ENCODE measurements at regions not wholly inside any gene's neighbourhood (a gene's known extent, or its start where the extent isn't known, plus 50 kb on each side); places are given as distances from the start of the nearest gene placed in this dataset.

DNA sequence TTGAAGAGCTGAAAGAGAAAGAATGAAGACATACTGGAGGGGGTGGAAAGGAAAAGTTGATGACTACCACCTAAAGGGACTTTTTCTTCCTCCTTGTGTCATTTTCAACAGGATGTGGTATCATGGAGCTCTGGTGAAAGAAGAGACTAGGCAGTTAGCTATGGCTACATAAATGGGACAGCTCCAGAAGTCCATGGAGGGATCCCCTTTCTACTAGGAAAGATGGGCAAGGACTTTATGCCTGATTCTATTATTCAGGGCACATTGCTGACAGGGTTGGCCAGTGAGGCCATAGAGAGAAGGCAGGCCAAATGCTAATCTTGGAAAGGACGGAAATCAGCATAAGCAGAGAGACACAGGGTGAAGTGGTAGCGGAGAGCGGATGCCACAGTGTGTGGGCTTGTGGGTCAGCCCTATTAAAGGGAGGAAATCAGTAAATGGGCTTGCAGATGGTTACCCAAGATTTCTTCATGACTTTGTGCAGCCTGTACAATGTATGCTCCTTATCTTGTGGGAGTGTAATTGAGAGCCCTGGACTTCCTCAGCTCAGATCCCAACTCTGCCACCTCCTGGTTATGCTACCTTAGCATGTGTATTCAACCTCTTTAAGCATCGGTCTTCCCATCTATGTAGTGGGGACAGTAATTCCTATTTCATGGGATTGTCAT lies 77.4 kb upstream of the TMEM170B start:
- TF ChIP-seq, protein P1, sequence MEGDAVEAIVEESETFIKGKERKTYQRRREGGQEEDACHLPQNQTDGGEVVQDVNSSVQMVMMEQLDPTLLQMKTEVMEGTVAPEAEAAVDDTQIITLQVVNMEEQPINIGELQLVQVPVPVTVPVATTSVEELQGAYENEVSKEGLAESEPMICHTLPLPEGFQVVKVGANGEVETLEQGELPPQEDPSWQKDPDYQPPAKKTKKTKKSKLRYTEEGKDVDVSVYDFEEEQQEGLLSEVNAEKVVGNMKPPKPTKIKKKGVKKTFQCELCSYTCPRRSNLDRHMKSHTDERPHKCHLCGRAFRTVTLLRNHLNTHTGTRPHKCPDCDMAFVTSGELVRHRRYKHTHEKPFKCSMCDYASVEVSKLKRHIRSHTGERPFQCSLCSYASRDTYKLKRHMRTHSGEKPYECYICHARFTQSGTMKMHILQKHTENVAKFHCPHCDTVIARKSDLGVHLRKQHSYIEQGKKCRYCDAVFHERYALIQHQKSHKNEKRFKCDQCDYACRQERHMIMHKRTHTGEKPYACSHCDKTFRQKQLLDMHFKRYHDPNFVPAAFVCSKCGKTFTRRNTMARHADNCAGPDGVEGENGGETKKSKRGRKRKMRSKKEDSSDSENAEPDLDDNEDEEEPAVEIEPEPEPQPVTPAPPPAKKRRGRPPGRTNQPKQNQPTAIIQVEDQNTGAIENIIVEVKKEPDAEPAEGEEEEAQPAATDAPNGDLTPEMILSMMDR (tag by site-specific recombination; IDR thresholded peaks at IDR 0.05): no peak
- TF ChIP-seq ZFP37 (tag by site-specific recombination; IDR thresholded peaks at IDR 0.05) (no peak), ZNF239 (tag by site-specific recombination; IDR thresholded peaks at IDR 0.05) (no peak), ZNF302 (tag by site-specific recombination; IDR thresholded peaks at IDR 0.05; ENCODE audit: low read depth) (no peak), ZNF426 (tag by site-specific recombination; IDR thresholded peaks at IDR 0.05) (no peak), ZNF585B (tag by site-specific recombination; IDR thresholded peaks at IDR 0.05) (no peak), ZNF510 (tag by site-specific recombination; IDR thresholded peaks at IDR 0.05; ENCODE audit: insufficient replicate concordance) (no peak), ZNF530 (tag by site-specific recombination; IDR thresholded peaks at IDR 0.05; ENCODE audit: low read depth) (no peak), ZNF138 (tag by site-specific recombination; IDR thresholded peaks at IDR 0.05; ENCODE audit: borderline replicate concordance) (no peak), ZFP3 (tag by site-specific recombination; IDR thresholded peaks at IDR 0.05; ENCODE audit: low read depth) (no peak), SETDB1 (IDR thresholded peaks at IDR 0.05; ENCODE audit: insufficient read length, low read length) (no peak), ZNF157 (tag by site-specific recombination; IDR thresholded peaks at IDR 0.05) (no peak)
- TF ChIP-seq, protein P2, sequence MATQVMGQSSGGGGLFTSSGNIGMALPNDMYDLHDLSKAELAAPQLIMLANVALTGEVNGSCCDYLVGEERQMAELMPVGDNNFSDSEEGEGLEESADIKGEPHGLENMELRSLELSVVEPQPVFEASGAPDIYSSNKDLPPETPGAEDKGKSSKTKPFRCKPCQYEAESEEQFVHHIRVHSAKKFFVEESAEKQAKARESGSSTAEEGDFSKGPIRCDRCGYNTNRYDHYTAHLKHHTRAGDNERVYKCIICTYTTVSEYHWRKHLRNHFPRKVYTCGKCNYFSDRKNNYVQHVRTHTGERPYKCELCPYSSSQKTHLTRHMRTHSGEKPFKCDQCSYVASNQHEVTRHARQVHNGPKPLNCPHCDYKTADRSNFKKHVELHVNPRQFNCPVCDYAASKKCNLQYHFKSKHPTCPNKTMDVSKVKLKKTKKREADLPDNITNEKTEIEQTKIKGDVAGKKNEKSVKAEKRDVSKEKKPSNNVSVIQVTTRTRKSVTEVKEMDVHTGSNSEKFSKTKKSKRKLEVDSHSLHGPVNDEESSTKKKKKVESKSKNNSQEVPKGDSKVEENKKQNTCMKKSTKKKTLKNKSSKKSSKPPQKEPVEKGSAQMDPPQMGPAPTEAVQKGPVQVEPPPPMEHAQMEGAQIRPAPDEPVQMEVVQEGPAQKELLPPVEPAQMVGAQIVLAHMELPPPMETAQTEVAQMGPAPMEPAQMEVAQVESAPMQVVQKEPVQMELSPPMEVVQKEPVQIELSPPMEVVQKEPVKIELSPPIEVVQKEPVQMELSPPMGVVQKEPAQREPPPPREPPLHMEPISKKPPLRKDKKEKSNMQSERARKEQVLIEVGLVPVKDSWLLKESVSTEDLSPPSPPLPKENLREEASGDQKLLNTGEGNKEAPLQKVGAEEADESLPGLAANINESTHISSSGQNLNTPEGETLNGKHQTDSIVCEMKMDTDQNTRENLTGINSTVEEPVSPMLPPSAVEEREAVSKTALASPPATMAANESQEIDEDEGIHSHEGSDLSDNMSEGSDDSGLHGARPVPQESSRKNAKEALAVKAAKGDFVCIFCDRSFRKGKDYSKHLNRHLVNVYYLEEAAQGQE (tag by site-specific recombination; IDR thresholded peaks at IDR 0.05): no peak
- TF ChIP-seq, protein P3, sequence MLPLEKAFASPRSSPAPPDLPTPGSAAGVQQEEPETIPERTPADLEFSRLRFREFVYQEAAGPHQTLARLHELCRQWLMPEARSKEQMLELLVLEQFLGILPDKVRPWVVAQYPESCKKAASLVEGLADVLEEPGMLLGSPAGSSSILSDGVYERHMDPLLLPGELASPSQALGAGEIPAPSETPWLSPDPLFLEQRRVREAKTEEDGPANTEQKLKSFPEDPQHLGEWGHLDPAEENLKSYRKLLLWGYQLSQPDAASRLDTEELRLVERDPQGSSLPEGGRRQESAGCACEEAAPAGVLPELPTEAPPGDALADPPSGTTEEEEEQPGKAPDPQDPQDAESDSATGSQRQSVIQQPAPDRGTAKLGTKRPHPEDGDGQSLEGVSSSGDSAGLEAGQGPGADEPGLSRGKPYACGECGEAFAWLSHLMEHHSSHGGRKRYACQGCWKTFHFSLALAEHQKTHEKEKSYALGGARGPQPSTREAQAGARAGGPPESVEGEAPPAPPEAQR (tag by site-specific recombination; IDR thresholded peaks at IDR 0.05): no peak
